ENCODE measurements at regions not wholly inside any gene's neighbourhood (a gene's known extent, or its start where the extent isn't known, plus 50 kb on each side); places are given as distances from the start of the nearest gene placed in this dataset.
"Not testable (repeated sequence)": the region's sequence is repeated elsewhere in the genome, so short reads cannot be mapped to it uniquely, and the experiment has no call there.

GRCh38 chr17:71024969-71025368 lies 855.6 kb downstream of the KCNJ2 start:
- 77 to 81% methylated on average over 2 of the region's 2 CpGs for WGBS, 2 donors
- DNase-seq (ENCODE audit: low spot score in 2 of 2), result no peak
- intact Hi-C loops (cut with DNase I; ENCODE audit: low total_unique reads), result no loop called here
- no peak overlapping the region for H3K4me3 ChIP-seq (ENCODE audit: low read depth, poor library complexity, severe bottlenecking)
- no peak for TF ChIP-seq CTCF (IDR thresholded peaks at IDR 0.05)
- no peak for TF ChIP-seq POLR2A (IDR thresholded peaks at IDR 0.05)

- TF ChIP-seq CTCF (IDR thresholded peaks at IDR 0.05) (no peak), POLR2A (IDR thresholded peaks at IDR 0.05) (no peak)
- DNase-seq (ENCODE audit: low spot score in 2 of 2), result no peak
- intact Hi-C loops (cut with DNase I; ENCODE audit: low total_unique reads), result no loop called here
- no peak overlapping the region for H3K4me3 ChIP-seq (ENCODE audit: low read depth, poor library complexity, severe bottlenecking)
Measured at GRCh38 chr17:71029246-71029645, 859.9 kb downstream of the KCNJ2 start.

GRCh38 chr17:71031286-71031685 lies 862.0 kb downstream of the KCNJ2 start:
- intact Hi-C loops (cut with DNase I; ENCODE audit: low total_unique reads); H3K4me3 ChIP-seq (ENCODE audit: low read depth, poor library complexity, severe bottlenecking); DNase-seq (ENCODE audit: low spot score in 2 of 2): not testable (repeated sequence)
- 85 to 94% methylated on average over 2 of the region's 2 CpGs for WGBS, 2 donors

GRCh38 chr17:71032746-71033273 lies 863.5 kb downstream of the KCNJ2 start:
- no peak for TF ChIP-seq POLR2A (IDR thresholded peaks at IDR 0.05)
- TF ChIP-seq CTCF (IDR thresholded peaks at IDR 0.05), result no peak
- H3K4me3 ChIP-seq (ENCODE audit: low read depth, poor library complexity, severe bottlenecking), result no peak overlapping the region
- WGBS, 2 donors, result 40 to 49% methylated on average over 2 of the region's 2 CpGs
- DNase-seq (ENCODE audit: low spot score in 2 of 2), result no peak
- intact Hi-C loops (cut with DNase I; ENCODE audit: low total_unique reads), result no loop called here

- WGBS, 2 donors, result 66 to 69% methylated on average over 7 of the region's 7 CpGs
- H3K4me3 ChIP-seq (ENCODE audit: low read depth, poor library complexity, severe bottlenecking), result no peak overlapping the region
- intact Hi-C loops (cut with DNase I; ENCODE audit: low total_unique reads), result no loop called here
- TF ChIP-seq CTCF (IDR thresholded peaks at IDR 0.05) (no peak), POLR2A (IDR thresholded peaks at IDR 0.05) (no peak)
- DNase-seq (ENCODE audit: low spot score in 2 of 2), result no peak
Measured at GRCh38 chr17:71033336-71033735, 864.0 kb downstream of the KCNJ2 start.

- intact Hi-C loops (cut with DNase I; ENCODE audit: low total_unique reads), result no loop called here
- H3K4me3 ChIP-seq (ENCODE audit: low read depth, poor library complexity, severe bottlenecking), result no peak overlapping the region
- 75 to 84% methylated on average over 3 of the region's 3 CpGs for WGBS, 2 donors
- no peak for TF ChIP-seq CTCF (IDR thresholded peaks at IDR 0.05)
- TF ChIP-seq POLR2A (IDR thresholded peaks at IDR 0.05), result no peak
- DNase-seq (ENCODE audit: low spot score in 2 of 2), result no peak
Measured at GRCh38 chr17:71035226-71035625, 865.9 kb downstream of the KCNJ2 start.
